DOHH2 (cell line): ENCODE measurements at regions not wholly inside any gene's neighbourhood (a gene's known extent, or its start where the extent isn't known, plus 50 kb on each side); places are given as distances from the start of the nearest gene placed in this dataset.

Source experiments
- H3F3A ChIP-seq: fragments of 200-600 bp; sonication (generic), shearing (Covaris generic); 2 replicates; pipeline ENCODE4 v1.6.0; 2016; ENCODE audit warnings: antibody characterized with exemption, mild to moderate bottlenecking; ENCODE audit not compliant: control insufficient read depth, insufficient read depth
- H3K27ac ChIP-seq: fragments of 200-600 bp; sonication (generic); 2 replicates; pipeline ENCODE4 v1.5.1; 2014; ENCODE audit warnings: low read depth, mild to moderate bottlenecking, low read length, moderate library complexity
- H3K27me3 ChIP-seq: fragments of 200-600 bp; sonication (generic); 2 replicates; pipeline ENCODE4 v1.6.1; 2014; ENCODE audit warnings: mild to moderate bottlenecking, low read length, mixed read lengths; ENCODE audit not compliant: control insufficient read depth
- H3K36me3 ChIP-seq: fragments of 200-600 bp; sonication (generic); 2 replicates; pipeline ENCODE4 v1.6.1; 2014; ENCODE audit warnings: mild to moderate bottlenecking, low read length, moderate library complexity, mixed read lengths; ENCODE audit not compliant: control insufficient read depth
- H3K4me1 ChIP-seq: fragments of 200-600 bp; sonication (generic); 2 replicates; pipeline ENCODE4 v1.6.1; 2014; ENCODE audit warnings: mild to moderate bottlenecking, low read length, mixed read lengths; ENCODE audit not compliant: control insufficient read depth
- H3K4me2 ChIP-seq: fragments of 200-600 bp; sonication (generic); 2 replicates; pipeline ENCODE4 v1.6.0; 2014; ENCODE audit warnings: mild to moderate bottlenecking, low read length, moderate library complexity
- H3K4me3 ChIP-seq: fragments of 200-600 bp; sonication (generic); 2 replicates; pipeline ENCODE4 v1.5.1; 2014; ENCODE audit warnings: mild to moderate bottlenecking, low read length, mixed read lengths
- H3K79me2 ChIP-seq: fragments of 200-600 bp; sonication (generic); 2 replicates; pipeline ENCODE4 v1.6.1; 2014; ENCODE audit warnings: mild to moderate bottlenecking, low read length, mixed read lengths; ENCODE audit not compliant: control insufficient read depth
- H3K9me2 ChIP-seq: fragments of 200-600 bp; sonication (generic); replicated peaks from 2 replicates; pipeline ENCODE4 v1.6.1; 2014; ENCODE audit warnings: mild to moderate bottlenecking, low read length, mixed read lengths; ENCODE audit not compliant: control insufficient read depth
- H3K9me3 ChIP-seq: fragments of 200-600 bp; sonication (generic); 2 replicates; pipeline ENCODE4 v1.6.1; 2014; ENCODE audit warnings: antibody characterized with exemption, low read length, mixed read lengths; ENCODE audit not compliant: control insufficient read depth, insufficient read depth
- H4K20me1 ChIP-seq: fragments of 200-600 bp; sonication (generic); 2 replicates; pipeline ENCODE4 v1.6.0; 2014; ENCODE audit warnings: low read depth, mild to moderate bottlenecking, antibody characterized with exemption, low read length, moderate library complexity; ENCODE audit not compliant: control insufficient read depth, insufficient read depth
- CTCF ChIP-seq: fragments of 200-600 bp; sonication (generic); IDR thresholded peaks from one replicate; pipeline ENCODE4 v1.5.1; 2014; ENCODE audit warnings: antibody characterized with exemption, mild to moderate bottlenecking, low read depth, low read length; ENCODE audit not compliant: poor library complexity, severe bottlenecking
- EZH2phosphoT487 ChIP-seq: fragments of 200-600 bp; sonication (generic); IDR thresholded peaks from 2 replicates; pipeline ENCODE4 v1.6.1; 2017; ENCODE audit warnings: borderline replicate concordance, mild to moderate bottlenecking, antibody characterized with exemption, low read length, moderate library complexity, mixed read lengths

DNA sequence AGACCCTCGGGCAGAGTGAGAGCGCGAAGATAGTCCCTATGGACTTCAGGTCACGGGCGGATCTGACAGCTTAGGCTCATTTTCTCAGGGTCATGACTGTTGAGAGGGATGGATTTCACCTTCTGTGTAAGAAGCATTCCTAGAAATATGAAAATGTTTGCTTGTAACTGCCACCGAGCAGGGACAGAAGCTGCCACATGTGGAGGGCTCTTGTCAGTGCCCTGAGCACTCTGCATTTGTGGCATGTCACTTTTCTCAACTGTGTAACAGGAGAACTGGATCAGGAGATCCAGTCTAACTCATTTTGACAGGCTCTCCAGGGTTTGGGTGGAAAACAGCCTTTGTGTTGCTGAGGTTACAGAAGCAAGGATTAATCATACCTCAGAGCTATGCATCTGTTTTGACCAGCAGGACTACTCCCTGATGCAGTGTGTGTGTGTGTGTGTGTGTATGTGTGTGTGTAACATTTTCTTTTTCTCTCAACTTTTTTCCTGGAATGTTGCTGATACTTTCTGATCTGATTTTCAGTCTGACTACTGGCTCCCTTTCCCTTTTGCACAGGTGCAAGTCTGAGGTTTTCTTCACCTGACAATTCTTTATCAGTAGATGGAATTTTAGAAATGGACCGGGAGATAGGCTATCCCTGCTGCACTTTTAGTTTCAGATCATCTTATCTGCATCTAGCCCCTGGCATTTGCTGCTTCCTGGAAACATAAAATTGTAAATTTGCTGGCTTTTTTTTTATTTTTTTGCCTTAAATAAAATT is 183.3 kb downstream of the STK31 start:
- Histone ChIP-seq H3K4me2 (no peak overlapping the region), H3K9me3 (no peaks in the 10 kb centered on the region), H3K4me1 (no peaks in the 10 kb centered on the region), H3K4me3 (no peak overlapping the region), H3K79me2 (no peaks in the 10 kb centered on the region), H3K27me3 (peaks cover 24% of the 10 kb centered on the region), H3K9me2 (no peaks in the 10 kb centered on the region), H3K27ac (no peak overlapping the region), H3K36me3 (no peaks in the 10 kb centered on the region), H3F3A (no peaks in the 10 kb centered on the region), H4K20me1 (no peaks in the 10 kb centered on the region)
- no peak for TF ChIP-seq CTCF
- no peak for TF ChIP-seq EZH2phosphoT487

DNA sequence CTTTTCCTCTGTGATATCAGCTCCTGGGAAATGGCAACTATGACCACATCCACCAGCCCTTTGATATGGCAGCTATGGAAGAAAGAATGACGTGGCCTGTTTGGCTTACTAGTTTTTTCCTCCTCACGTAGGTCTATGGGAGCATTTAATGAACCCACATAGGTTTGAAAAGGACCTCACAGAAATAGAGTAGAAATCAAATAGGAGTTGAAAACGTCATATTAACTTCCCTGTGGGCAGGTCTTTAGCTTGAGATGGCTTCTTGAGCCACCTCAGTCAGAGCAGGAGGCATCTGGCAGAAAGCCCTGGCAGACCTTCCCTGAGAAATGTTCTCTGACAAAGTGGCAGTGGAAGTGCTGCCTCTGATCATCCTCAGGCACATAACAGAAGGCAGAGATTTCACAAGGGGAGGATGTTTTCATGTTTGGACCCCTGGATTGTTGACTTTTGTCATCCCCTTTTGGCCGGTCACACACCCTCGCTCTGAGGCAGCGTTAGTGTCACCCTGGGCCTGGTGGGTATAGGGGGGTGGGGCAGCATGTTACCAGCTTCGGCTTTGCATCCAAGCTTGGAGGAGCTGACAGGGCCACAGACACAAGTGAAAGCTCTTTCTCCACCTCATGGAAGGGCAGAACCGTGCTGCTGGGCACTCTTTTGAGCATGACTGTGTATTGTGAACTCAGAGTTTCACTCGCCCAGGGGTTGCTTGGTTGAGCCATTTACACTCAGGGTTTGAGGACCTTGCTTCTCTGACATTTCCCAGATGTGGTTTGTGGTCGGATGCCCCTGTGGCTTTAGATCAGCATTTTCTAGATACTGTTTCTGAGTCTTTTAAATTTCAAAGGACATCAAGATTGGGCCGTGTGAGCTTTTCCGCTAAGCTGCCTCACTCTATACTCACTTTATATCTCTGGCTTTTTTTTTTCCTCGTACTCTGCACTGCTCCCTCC is 184.2 kb downstream of the STK31 start:
- no peaks in the 10 kb centered on the region for H3K9me3 ChIP-seq

DNA sequence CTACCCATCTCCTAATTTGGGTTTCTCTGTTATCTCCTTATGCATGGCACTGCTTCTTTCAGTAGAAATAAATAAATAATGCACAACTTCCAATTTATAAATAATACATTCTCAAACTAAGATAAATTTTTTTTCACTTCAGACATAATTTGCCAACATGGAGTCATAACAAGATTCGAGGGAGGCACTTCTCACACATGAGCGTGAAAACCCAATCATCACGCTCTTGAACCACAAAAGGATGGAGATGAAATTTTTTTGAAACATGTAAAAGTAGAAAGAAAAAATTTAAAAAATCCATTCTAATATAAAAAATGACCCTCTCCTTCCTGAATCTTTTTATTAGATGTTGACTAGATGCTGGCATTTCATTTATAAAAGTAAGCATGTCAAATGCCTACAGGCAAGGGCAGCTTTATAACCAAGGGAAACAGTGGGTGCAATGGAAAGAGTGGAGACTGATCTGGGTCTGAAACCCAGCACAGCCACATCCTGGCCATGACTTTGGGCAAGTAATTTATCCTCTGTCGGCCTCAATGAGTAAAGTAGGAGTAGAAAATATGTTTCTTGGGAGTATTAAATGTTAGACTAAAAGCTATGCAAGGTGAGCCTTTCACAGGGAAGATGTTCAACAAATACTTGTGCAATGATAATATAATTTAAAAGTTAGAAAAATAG is 185.0 kb downstream of the STK31 start:
- Histone ChIP-seq H3F3A (no peaks in the 10 kb centered on the region), H3K9me2 (no peaks in the 10 kb centered on the region), H3K9me3 (no peaks in the 10 kb centered on the region), H3K4me1 (no peaks in the 10 kb centered on the region), H3K4me2 (no peak overlapping the region), H3K27me3 (peaks cover 22% of the 10 kb centered on the region), H4K20me1 (no peaks in the 10 kb centered on the region), H3K4me3 (no peak overlapping the region), H3K27ac (no peak overlapping the region), H3K36me3 (no peaks in the 10 kb centered on the region), H3K79me2 (no peaks in the 10 kb centered on the region)
- TF ChIP-seq EZH2phosphoT487 = no peak

More for the DNA sequence above, 184.2 kb downstream of the STK31 start:
- Histone ChIP-seq H3K27ac (no peak overlapping the region), H3K4me2 (no peak overlapping the region), H3K36me3 (no peaks in the 10 kb centered on the region), H4K20me1 (no peaks in the 10 kb centered on the region), H3K79me2 (no peaks in the 10 kb centered on the region), H3K27me3 (peaks cover 24% of the 10 kb centered on the region), H3F3A (no peaks in the 10 kb centered on the region), H3K4me3 (no peak overlapping the region), H3K4me1 (no peaks in the 10 kb centered on the region), H3K9me2 (no peaks in the 10 kb centered on the region)
- TF ChIP-seq CTCF (no peak), EZH2phosphoT487 (no peak)
